AG09309 (cell line): ENCODE measurements at regions not wholly inside any gene's neighbourhood (a gene's known extent, or its start where the extent isn't known, plus 50 kb on each side); places are given as distances from the start of the nearest gene placed in this dataset.

Source experiments
- DNase-seq: peaks from one replicate; pipeline ENCODE4 v3.0.0-alpha.2; 2010; ENCODE audit warnings: low read depth
- H3K4me3 ChIP-seq: 2 replicates; pipeline ENCODE4 v1.5.1; 2011; ENCODE audit warnings: mild to moderate bottlenecking, low read depth, low read length, moderate library complexity; ENCODE audit not compliant: control insufficient read depth
- CTCF ChIP-seq: IDR thresholded peaks from 2 replicates; pipeline ENCODE4 v1.5.1; 2011; ENCODE audit warnings: mild to moderate bottlenecking, low read depth, low read length, inconsistent platforms; ENCODE audit not compliant: insufficient read depth, control insufficient read depth; ENCODE audit errors: missing control alignments

GRCh38 chr10:56091872-56092271, 269.2 kb downstream of the ZWINT start:
- TF ChIP-seq CTCF = no peak
- H3K4me3 ChIP-seq = no peak overlapping the region
- no peak for DNase-seq

- TF ChIP-seq CTCF = no peak
- no peak for DNase-seq
- no peak overlapping the region for H3K4me3 ChIP-seq
Observed at GRCh38 chr10:56090914-56091540, 270.0 kb downstream of the ZWINT start.

- no peak for TF ChIP-seq CTCF
- no peak for DNase-seq
- no peak overlapping the region for H3K4me3 ChIP-seq
Observed at GRCh38 chr10:56085406-56086122, 275.5 kb downstream of the ZWINT start.

- no peak overlapping the region for H3K4me3 ChIP-seq
- no peak for TF ChIP-seq CTCF
- no peak for DNase-seq
Observed at GRCh38 chr10:56082169-56082568, 278.9 kb downstream of the ZWINT start.

- no peak for TF ChIP-seq CTCF
- H3K4me3 ChIP-seq = no peak overlapping the region
- no peak for DNase-seq
Observed at GRCh38 chr10:56068473-56069263, 292.4 kb downstream of the ZWINT start.

GRCh38 chr10:56068040-56068439, 293.0 kb downstream of the ZWINT start:
- no peak for DNase-seq
- TF ChIP-seq CTCF = no peak
- H3K4me3 ChIP-seq = no peak overlapping the region
